Type B pancreatic cell (in vitro differentiated cells): ENCODE measurements at regions not wholly inside any gene's neighbourhood (a gene's known extent, or its start where the extent isn't known, plus 50 kb on each side); places are given as distances from the start of the nearest gene placed in this dataset.

Experiments
- DNase-seq: peaks from one replicate; pipeline ENCODE4 v3.0.0; 2021; ENCODE audit warnings: mixed read lengths; ENCODE audit not compliant: unreplicated experiment; ENCODE audit errors: extremely low spot score
- H3K27ac Mint-ChIP-seq: 2 replicates; pipeline ENCODE4 v1.8.0; 2021; ENCODE audit warnings: mild to moderate bottlenecking, mixed read lengths
- H3K27me3 Mint-ChIP-seq: 2 replicates; pipeline ENCODE4 v1.8.0; 2021; ENCODE audit warnings: mixed read lengths
- H3K36me3 Mint-ChIP-seq: 2 replicates; pipeline ENCODE4 v1.8.0; 2021; ENCODE audit warnings: mixed read lengths
- H3K4me1 Mint-ChIP-seq: one replicate; pipeline ENCODE4 v1.8.0; 2021; ENCODE audit warnings: mixed read lengths; ENCODE audit not compliant: unreplicated experiment
- H3K4me3 Mint-ChIP-seq: 2 replicates; pipeline ENCODE4 v1.8.0; 2021; ENCODE audit warnings: mild to moderate bottlenecking, mixed read lengths
- H3K9me3 Mint-ChIP-seq: 2 replicates; pipeline ENCODE4 v1.8.0; 2021; ENCODE audit warnings: mixed read lengths
- CTCF ChIP-seq: fragments of 200-600 bp; sonication (generic); conservative IDR thresholded peaks from 2 replicates; pipeline ENCODE4 v1.5.0; 2021; ENCODE audit warnings: antibody characterized with exemption, mild to moderate bottlenecking

DNA sequence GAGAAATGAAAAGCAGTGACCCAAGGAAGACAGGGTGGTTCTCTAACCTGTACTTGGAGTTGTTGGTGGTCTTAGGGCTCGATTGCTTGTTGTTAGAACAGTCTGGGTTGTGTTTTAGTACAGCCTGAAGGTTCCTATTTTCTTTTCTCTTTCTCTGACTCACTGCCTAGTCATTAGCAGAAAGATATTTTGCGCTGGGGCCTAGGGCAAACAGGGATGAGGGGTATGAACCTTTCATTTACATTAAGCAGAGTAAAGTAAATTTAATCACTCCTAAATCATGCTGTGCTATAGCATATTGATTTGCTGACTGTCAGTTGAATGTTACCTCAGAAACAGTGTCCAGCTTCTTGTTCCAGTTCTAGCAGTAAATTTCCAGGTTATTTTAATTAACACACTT is 197.2 kb downstream of the RWDD3 start:
- Mint-ChIP-seq H3K27ac (no peak overlapping the region), H3K27me3 (no peaks in the 10 kb centered on the region), H3K4me3 (no peak overlapping the region), H3K36me3 (no peaks in the 10 kb centered on the region), H3K9me3 (no peaks in the 10 kb centered on the region), H3K4me1 (peaks cover 5% of the 10 kb centered on the region)
- DNase-seq: no peak
- no peak for TF ChIP-seq CTCF

- TF ChIP-seq CTCF: no peak
- H3K4me1 Mint-ChIP-seq: peaks cover 10% of the 10 kb centered on the region
- no peak for DNase-seq
- no peaks in the 10 kb centered on the region for H3K36me3 Mint-ChIP-seq
- H3K27me3 Mint-ChIP-seq: no peaks in the 10 kb centered on the region
- no peaks in the 10 kb centered on the region for H3K9me3 Mint-ChIP-seq
- no peak overlapping the region for H3K27ac Mint-ChIP-seq
- no peak overlapping the region for H3K4me3 Mint-ChIP-seq
Measured at GRCh38 chr1:95435611-95436010, 201.6 kb downstream of the RWDD3 start.

DNA sequence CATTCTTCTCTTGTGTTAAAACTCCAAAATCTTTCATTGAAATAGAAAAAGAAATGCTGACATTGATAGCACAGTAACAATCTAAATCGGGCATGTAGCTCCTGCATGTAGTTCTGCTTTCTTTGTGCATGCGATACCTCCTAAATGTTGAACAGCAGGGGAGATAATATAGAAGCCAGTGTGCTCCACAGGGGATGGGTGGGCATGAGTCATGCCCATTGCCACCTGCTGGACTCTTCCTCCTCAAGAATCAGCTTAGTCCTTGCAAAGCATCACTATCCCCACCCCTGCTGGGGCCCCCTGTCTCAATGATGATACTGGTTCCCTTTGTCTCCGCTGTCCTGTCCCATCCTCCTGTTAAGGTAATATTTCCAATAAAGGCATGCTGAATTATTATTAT is 203.0 kb downstream of the RWDD3 start:
- no peak for TF ChIP-seq CTCF
- Mint-ChIP-seq H3K9me3 (no peaks in the 10 kb centered on the region), H3K36me3 (no peaks in the 10 kb centered on the region)

DNA sequence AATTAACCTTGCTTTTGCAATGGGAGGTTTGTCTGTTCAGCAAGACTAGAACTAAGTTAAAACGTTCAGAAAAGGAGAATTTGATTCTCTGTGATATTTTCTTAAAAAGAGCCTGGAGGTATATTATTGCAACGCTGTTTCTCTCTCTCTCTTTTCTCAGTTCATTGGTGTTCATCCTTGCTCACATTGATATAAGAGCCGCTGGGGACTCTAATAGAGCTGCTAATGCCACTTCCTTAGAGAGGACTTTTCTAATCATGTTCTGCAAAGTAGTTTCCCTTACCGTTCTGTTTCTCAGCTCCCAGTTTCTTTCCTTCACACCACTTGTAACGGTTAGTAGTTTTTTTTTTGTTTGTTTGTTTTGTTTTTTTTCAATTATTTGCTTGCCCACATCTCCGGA is 203.8 kb downstream of the RWDD3 start:
- Mint-ChIP-seq H3K4me3 (no peak overlapping the region), H3K27ac (no peak overlapping the region)
- TF ChIP-seq CTCF: no peak

More for the DNA sequence above, 203.0 kb downstream of the RWDD3 start:
- Mint-ChIP-seq H3K4me1 (peaks cover 10% of the 10 kb centered on the region), H3K27ac (no peak overlapping the region), H3K4me3 (no peak overlapping the region), H3K27me3 (no peaks in the 10 kb centered on the region)
- no peak for DNase-seq

DNA sequence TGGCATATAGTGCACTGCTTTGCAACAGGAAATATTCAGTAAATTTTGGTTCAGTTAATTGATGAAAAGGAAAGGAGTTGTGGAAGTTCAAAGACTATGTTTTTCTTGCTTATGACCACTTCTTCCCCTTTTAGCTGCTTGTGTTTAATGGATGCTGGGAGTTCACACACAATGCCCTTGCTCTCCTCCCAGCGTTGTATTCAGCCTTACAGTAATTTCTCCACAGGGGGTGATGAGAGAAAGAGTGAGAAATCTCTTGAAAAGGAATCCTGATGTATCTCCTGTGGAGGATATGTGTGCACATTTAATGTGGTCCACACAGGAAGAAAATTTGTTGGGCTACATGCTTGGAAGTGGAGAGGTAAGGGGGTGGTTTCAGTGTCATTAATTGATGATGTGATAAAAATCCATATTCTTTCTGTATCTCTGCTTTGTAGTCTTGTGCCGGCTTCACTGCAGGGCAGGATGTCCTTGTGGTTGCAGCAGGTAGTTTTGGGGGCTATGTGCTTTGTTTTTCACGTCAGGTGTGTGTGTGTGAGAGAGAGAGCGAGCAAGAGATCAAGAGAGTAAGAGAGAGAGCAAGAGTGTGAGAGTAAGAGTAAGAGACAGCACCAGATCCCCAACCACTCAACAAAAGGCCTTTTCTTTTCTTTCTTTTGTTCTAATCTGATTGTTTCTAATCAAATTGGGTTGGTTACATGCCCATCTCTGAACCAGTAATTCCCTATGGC is 204.4 kb downstream of the RWDD3 start:
- Mint-ChIP-seq H3K9me3 (no peaks in the 10 kb centered on the region), H3K27me3 (no peaks in the 10 kb centered on the region), H3K36me3 (no peaks in the 10 kb centered on the region), H3K27ac (no peak overlapping the region), H3K4me1 (peaks cover 5% of the 10 kb centered on the region), H3K4me3 (no peak overlapping the region)
- no peak for TF ChIP-seq CTCF
- no peak for DNase-seq

More for the DNA sequence above, 203.8 kb downstream of the RWDD3 start:
- H3K36me3 Mint-ChIP-seq: no peaks in the 10 kb centered on the region
- DNase-seq: no peak
- no peaks in the 10 kb centered on the region for H3K27me3 Mint-ChIP-seq
- peaks cover 9% of the 10 kb centered on the region for H3K4me1 Mint-ChIP-seq
- no peaks in the 10 kb centered on the region for H3K9me3 Mint-ChIP-seq
